Panc1 (cell line): ENCODE measurements at regions not wholly inside any gene's neighbourhood (a gene's known extent, or its start where the extent isn't known, plus 50 kb on each side); places are given as distances from the start of the nearest gene placed in this dataset.

Experiments used
- ATAC-seq: fragments of 200-7000 bp; cut with Tn5 transposase; 2 replicates; pipeline ENCODE4 v1.9.1; 2020; ENCODE audit warnings: mild to moderate bottlenecking, moderate library complexity
- BruUV-seq: library from RNA; stranded (reverse); fragments of 400-500 nt; replicated peaks from 2 replicates; lab custom pipeline; 2021; lab: Mats Ljungman, UMichigan
- CTCF ChIA-PET: fragments of 300-600 bp; sonication (Branson Sonifier 250); formaldehyde crosslinking; loops from one replicate; lab custom pipeline; 2022; ENCODE audit warnings: antibody characterized with exemption; lab: Charles Lee
- POLR2A ChIA-PET: fragments of 300-600 bp; sonication (Branson Sonifier 250); formaldehyde crosslinking; loops from one replicate; lab custom pipeline; 2022; ENCODE audit warnings: antibody characterized with exemption; lab: Charles Lee
- DNase-seq: peaks from one replicate; pipeline ENCODE4 v3.0.0-alpha.2; 2010; ENCODE audit warnings: low read depth, low spot score
- H3K27ac ChIP-seq: 2 replicates; pipeline ENCODE4 v1.5.1; 2011; ENCODE audit warnings: mild to moderate bottlenecking, low read length, inconsistent platforms
- H3K27me3 ChIP-seq: fragments of 200-500 bp; sonication (Bioruptor generic); 2 replicates; pipeline ENCODE4 v1.6.0; 2014; ENCODE audit warnings: low read length, inconsistent platforms; ENCODE audit not compliant: control insufficient read depth, insufficient read depth
- H3K36me3 ChIP-seq: fragments of 200-500 bp; sonication (Bioruptor generic); 2 replicates; pipeline ENCODE4 v1.5.1; 2014; ENCODE audit warnings: inconsistent platforms, mild to moderate bottlenecking, low read length, moderate library complexity; ENCODE audit not compliant: control insufficient read depth, insufficient read depth
- H3K4me1 ChIP-seq: 2 replicates; pipeline ENCODE4 v1.5.1; 2011; ENCODE audit warnings: inconsistent platforms, mild to moderate bottlenecking, low read length, moderate library complexity; ENCODE audit not compliant: control insufficient read depth, insufficient read depth
- H3K4me3 ChIP-seq, 2 experiments: 2 replicates each; pipeline ENCODE4 v1.5.1; 2011 to 2012; ENCODE audit warnings: low read depth in 2 of 2, low read length in 2 of 2, mild to moderate bottlenecking in 2 of 2, inconsistent platforms in 1 of 2, moderate library complexity in 1 of 2
- H3K9me3 ChIP-seq: fragments of 200-500 bp; sonication (Bioruptor generic); 2 replicates; pipeline ENCODE4 v1.5.1; 2014; ENCODE audit warnings: low read depth, mild to moderate bottlenecking, inconsistent platforms, low read length, moderate library complexity; ENCODE audit not compliant: control insufficient read depth, insufficient read depth
- CTCF ChIP-seq: fragments of 450-650 bp; IDR thresholded peaks from 2 replicates; pipeline ENCODE4 v1.5.1; 2017; ENCODE audit warnings: mild to moderate bottlenecking
- POLR2AphosphoS5 ChIP-seq: IDR thresholded peaks from 2 replicates; pipeline ENCODE4 v1.6.1; 2012; ENCODE audit warnings: mild to moderate bottlenecking, low read depth, low read length, moderate library complexity
- REST ChIP-seq, 2 experiments: IDR thresholded peaks; 2 replicates each; pipeline ENCODE4 v1.6.1; 2011 to 2012; ENCODE audit warnings: low read depth in 2 of 2, control low read depth in 1 of 2, low read length in 1 of 2, mild to moderate bottlenecking in 1 of 2, moderate library complexity in 1 of 2; ENCODE audit not compliant: insufficient read depth in 1 of 2
- SIN3A ChIP-seq: IDR thresholded peaks from 2 replicates; pipeline ENCODE4 v1.6.1; 2012; ENCODE audit warnings: low read depth, mild to moderate bottlenecking, low read length, moderate library complexity, borderline replicate concordance; ENCODE audit not compliant: insufficient read depth
- TCF7L2 ChIP-seq: IDR thresholded peaks from 2 replicates; pipeline ENCODE4 v1.6.1; 2011; ENCODE audit warnings: mild to moderate bottlenecking, low read depth, low read length, inconsistent platforms
- in situ Hi-C: cut with HindIII; loops from 2 replicates; pipeline ENCODE4 v1.10.0; 2016; ENCODE audit warnings: low sequenced_read_pairs, low pct_unique_long_range_greater_than_20kb
- intact Hi-C: fragments of 100-400 bp; cut with micrococcal nuclease; formaldehyde crosslinking; loops from one replicate; pipeline ENCODE4 v1.10.0; 2022; ENCODE audit not compliant: unreplicated experiment

- POLR2A ChIA-PET = no interaction called here
- CTCF ChIA-PET = interaction anchor here (0.7 to 0.9 kb wide), 2 partner anchors 636 to 652 kb away, joined by 3 read pairs; no protein-coding TSS in a partner anchor
- in situ Hi-C loops = no loop called here
- ATAC-seq (no peak), DNase-seq (no peak)
- Histone ChIP-seq H3K9me3 (no peaks in the 10 kb centered on the region), H3K36me3 (no peaks in the 10 kb centered on the region), H3K27me3 (no peaks in the 10 kb centered on the region), H3K4me3 (no peak overlapping the region), H3K27ac (no peak overlapping the region), H3K4me1 (no peaks in the 10 kb centered on the region; the same call in 1 of the 2 replicates)
- no TSS peak for BruUV-seq
- no peak for TF ChIP-seq POLR2AphosphoS5
- no peak for TF ChIP-seq REST (IDR thresholded peaks at IDR 0.05; ENCODE audit: insufficient read depth in 1 of 2, low read depth in 2 of 2, low read length in 1 of 2)
- TF ChIP-seq SIN3A = no peak
- no peak for TF ChIP-seq CTCF
- TF ChIP-seq TCF7L2 = no peak
- intact Hi-C loops = loop anchor here (10.0 kb wide), 1 partner anchor 1452 kb away; the partner anchor contains the start of gene MECOM
Observed at GRCh38 chr3:168212664-168213285, 117.1 kb upstream of the GOLIM4 start.

DNA sequence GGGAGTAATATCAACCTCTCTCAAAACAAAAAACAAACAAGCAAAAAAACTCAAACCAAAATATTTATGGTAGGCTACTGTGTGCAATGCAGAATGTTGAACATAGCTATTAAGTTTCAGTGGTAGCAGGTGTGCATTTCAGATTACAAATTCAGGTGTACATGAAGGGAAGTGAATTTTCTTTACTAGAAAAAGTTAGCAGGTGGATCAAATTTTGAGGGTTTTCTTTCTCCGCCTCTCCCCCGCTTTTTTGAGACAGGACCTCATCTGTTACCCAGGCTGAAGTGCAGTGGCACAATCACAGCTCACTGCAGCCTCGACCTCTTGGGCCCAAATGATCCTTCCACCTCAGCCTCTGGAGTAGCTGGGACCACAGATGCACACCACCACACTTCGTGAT, 109.7 kb upstream of the GOLIM4 start:
- TF ChIP-seq SIN3A (no peak), REST (IDR thresholded peaks at IDR 0.05; ENCODE audit: insufficient read depth in 1 of 2, low read depth in 2 of 2, low read length in 1 of 2) (no peak), POLR2AphosphoS5 (no peak)

More for the DNA sequence above, 109.7 kb upstream of the GOLIM4 start:
- in situ Hi-C loops (no loop called here), intact Hi-C loops (no loop called here)
- no peaks in the 10 kb centered on the region for H3K9me3 ChIP-seq
- no peak for DNase-seq
- no peak for ATAC-seq
- H3K36me3 ChIP-seq = no peaks in the 10 kb centered on the region
- H3K4me1 ChIP-seq = no peaks in the 10 kb centered on the region
- no peak overlapping the region for H3K4me3 ChIP-seq
- no peaks in the 10 kb centered on the region for H3K27me3 ChIP-seq
- H3K27ac ChIP-seq = no peak overlapping the region
- CTCF ChIA-PET = interaction anchor here (0.8 kb wide), 1 partner anchor 124 kb away, joined by 6 read pairs; no protein-coding TSS in a partner anchor
- BruUV-seq = no TSS peak
- POLR2A ChIA-PET = no interaction called here
